ENCODE measurements at regions not wholly inside any gene's neighbourhood (a gene's known extent, or its start where the extent isn't known, plus 50 kb on each side); places are given as distances from the start of the nearest gene placed in this dataset.

- TF ChIP-seq CTCF (IDR thresholded peaks at IDR 0.05; ENCODE audit: partially characterized antibody, unreplicated experiment) = no peak
- Mint-ChIP-seq H3K4me3 (ENCODE audit: unreplicated experiment) (no peak overlapping the region), H3K27ac (ENCODE audit: unreplicated experiment) (no peak overlapping the region), H3K4me1 (ENCODE audit: low read depth, unreplicated experiment) (no peaks in the 10 kb centered on the region), H3K36me3 (ENCODE audit: unreplicated experiment) (no peaks in the 10 kb centered on the region), H3K9me3 (ENCODE audit: unreplicated experiment) (no peaks in the 10 kb centered on the region), H3K27me3 (ENCODE audit: unreplicated experiment) (no peaks in the 10 kb centered on the region)
- DNase-seq = no peak
Observed at GRCh38 chr3:104402902-104403301, 963.8 kb upstream of the ALCAM start.

- Mint-ChIP-seq H3K4me1 (ENCODE audit: low read depth, unreplicated experiment) (peaks cover 4% of the 10 kb centered on the region), H3K36me3 (ENCODE audit: unreplicated experiment) (no peaks in the 10 kb centered on the region), H3K27ac (ENCODE audit: unreplicated experiment) (no peak overlapping the region), H3K9me3 (ENCODE audit: unreplicated experiment) (no peaks in the 10 kb centered on the region), H3K4me3 (ENCODE audit: unreplicated experiment) (no peak overlapping the region), H3K27me3 (ENCODE audit: unreplicated experiment) (no peaks in the 10 kb centered on the region)
- no peak for DNase-seq
- no peak for TF ChIP-seq CTCF (IDR thresholded peaks at IDR 0.05; ENCODE audit: partially characterized antibody, unreplicated experiment)
Observed at GRCh38 chr3:104411757-104412156, 955.0 kb upstream of the ALCAM start.

GRCh38 chr3:104412608-104413580 is 953.8 kb upstream of the ALCAM start:
- H3K4me1 Mint-ChIP-seq (ENCODE audit: low read depth, unreplicated experiment) = peaks cover 4% of the 10 kb centered on the region
- H3K36me3 Mint-ChIP-seq (ENCODE audit: unreplicated experiment) = no peaks in the 10 kb centered on the region
- no peak for DNase-seq
- H3K27me3 Mint-ChIP-seq (ENCODE audit: unreplicated experiment) = no peaks in the 10 kb centered on the region
- H3K4me3 Mint-ChIP-seq (ENCODE audit: unreplicated experiment) = no peak overlapping the region
- no peak for TF ChIP-seq CTCF (IDR thresholded peaks at IDR 0.05; ENCODE audit: partially characterized antibody, unreplicated experiment)
- H3K9me3 Mint-ChIP-seq (ENCODE audit: unreplicated experiment) = no peaks in the 10 kb centered on the region
- H3K27ac Mint-ChIP-seq (ENCODE audit: unreplicated experiment) = no peak overlapping the region

- TF ChIP-seq CTCF (IDR thresholded peaks at IDR 0.05; ENCODE audit: partially characterized antibody, unreplicated experiment) = no peak
- DNase-seq = no peak
- Mint-ChIP-seq H3K36me3 (ENCODE audit: unreplicated experiment) (no peaks in the 10 kb centered on the region), H3K4me3 (ENCODE audit: unreplicated experiment) (no peak overlapping the region), H3K27me3 (ENCODE audit: unreplicated experiment) (peaks cover 2% of the 10 kb centered on the region), H3K27ac (ENCODE audit: unreplicated experiment) (no peak overlapping the region), H3K4me1 (ENCODE audit: low read depth, unreplicated experiment) (peaks cover 5% of the 10 kb centered on the region), H3K9me3 (ENCODE audit: unreplicated experiment) (no peaks in the 10 kb centered on the region)
Observed at GRCh38 chr3:104428337-104428925, 938.3 kb upstream of the ALCAM start.

- no peaks in the 10 kb centered on the region for H3K9me3 Mint-ChIP-seq (ENCODE audit: unreplicated experiment)
- no peak for TF ChIP-seq CTCF (IDR thresholded peaks at IDR 0.05; ENCODE audit: partially characterized antibody, unreplicated experiment)
Observed at GRCh38 chr3:104429727-104430126, 937.0 kb upstream of the ALCAM start.

More at GRCh38 chr3:104429727-104430126, 937.0 kb upstream of the ALCAM start:
- Mint-ChIP-seq H3K27ac (ENCODE audit: unreplicated experiment) (no peak overlapping the region), H3K4me1 (ENCODE audit: low read depth, unreplicated experiment) (peaks cover 5% of the 10 kb centered on the region), H3K4me3 (ENCODE audit: unreplicated experiment) (no peak overlapping the region), H3K36me3 (ENCODE audit: unreplicated experiment) (no peaks in the 10 kb centered on the region), H3K27me3 (ENCODE audit: unreplicated experiment) (peaks cover 2% of the 10 kb centered on the region)
- DNase-seq = no peak
